HEK293T (cell line): ENCODE measurements at regions not wholly inside any gene's neighbourhood (a gene's known extent, or its start where the extent isn't known, plus 50 kb on each side); places are given as distances from the start of the nearest gene placed in this dataset.

ENCODE experiments used
- BHLHE40 ChIP-seq: fragments of 450-650 bp; IDR thresholded peaks from 2 replicates; pipeline ENCODE4 v1.6.1; 2016; ENCODE audit warnings: mild to moderate bottlenecking, moderate library complexity, borderline replicate concordance
- ELF4 ChIP-seq: fragments of 450-650 bp; IDR thresholded peaks from 2 replicates; pipeline ENCODE4 v1.6.1; 2017; ENCODE audit warnings: antibody characterized with exemption
- FOXA1 ChIP-seq: fragments of 450-650 bp; IDR thresholded peaks from 2 replicates; pipeline ENCODE4 v1.6.1; 2016; ENCODE audit warnings: mild to moderate bottlenecking
- FOXM1 ChIP-seq: fragments of 450-650 bp; IDR thresholded peaks from 2 replicates; pipeline ENCODE4 v1.6.1; 2017; ENCODE audit warnings: mild to moderate bottlenecking, borderline replicate concordance
- HDGF ChIP-seq: fragments of 450-650 bp; IDR thresholded peaks from 2 replicates; pipeline ENCODE4 v1.6.1; 2017; ENCODE audit warnings: antibody characterized with exemption, borderline replicate concordance
- L3MBTL2 ChIP-seq: fragments of 450-650 bp; conservative IDR thresholded peaks from 2 replicates; pipeline ENCODE4 v1.6.1; 2016; ENCODE audit warnings: mild to moderate bottlenecking
- LEF1 ChIP-seq: fragments of 450-650 bp; IDR thresholded peaks from 2 replicates; pipeline ENCODE4 v1.6.1; 2017; ENCODE audit warnings: mild to moderate bottlenecking, borderline replicate concordance
- NFRKB ChIP-seq: fragments of 450-650 bp; IDR thresholded peaks from 2 replicates; pipeline ENCODE4 v1.6.1; 2016; ENCODE audit warnings: mild to moderate bottlenecking, moderate library complexity
- SUZ12 ChIP-seq: fragments of 450-650 bp; IDR thresholded peaks from 2 replicates; pipeline ENCODE4 v1.6.1; 2016; ENCODE audit warnings: mild to moderate bottlenecking
- ZNF384 ChIP-seq: fragments of 450-650 bp; IDR thresholded peaks from 2 replicates; pipeline ENCODE4 v1.6.1; 2016
- TF ChIP-seq, protein P1 (sequence below): fragments of 450-650 bp; IDR thresholded peaks from 2 replicates; pipeline ENCODE4 v1.6.1; 2016

- TF ChIP-seq, protein P1, sequence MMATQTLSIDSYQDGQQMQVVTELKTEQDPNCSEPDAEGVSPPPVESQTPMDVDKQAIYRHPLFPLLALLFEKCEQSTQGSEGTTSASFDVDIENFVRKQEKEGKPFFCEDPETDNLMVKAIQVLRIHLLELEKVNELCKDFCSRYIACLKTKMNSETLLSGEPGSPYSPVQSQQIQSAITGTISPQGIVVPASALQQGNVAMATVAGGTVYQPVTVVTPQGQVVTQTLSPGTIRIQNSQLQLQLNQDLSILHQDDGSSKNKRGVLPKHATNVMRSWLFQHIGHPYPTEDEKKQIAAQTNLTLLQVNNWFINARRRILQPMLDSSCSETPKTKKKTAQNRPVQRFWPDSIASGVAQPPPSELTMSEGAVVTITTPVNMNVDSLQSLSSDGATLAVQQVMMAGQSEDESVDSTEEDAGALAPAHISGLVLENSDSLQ: no peak
- TF ChIP-seq ZNF384 (no peak), BHLHE40 (no peak), FOXM1 (no peak), LEF1 (no peak), SUZ12 (no peak), FOXA1 (no peak), L3MBTL2 (no peak), NFRKB (no peak), HDGF (no peak), ELF4 (no peak)
Measured at GRCh38 chr13:88586263-88586662, 915.1 kb downstream of the SLITRK5 start.
